Esophagus squamous epithelium (tissue), 4 donors: ENCODE measurements at regions not wholly inside any gene's neighbourhood (a gene's known extent, or its start where the extent isn't known, plus 50 kb on each side); places are given as distances from the start of the nearest gene placed in this dataset.

Source experiments
- CTCF ChIP-seq, 6 experiments: fragments of 450-650 bp in 4 of 6; fragments of 200-600 bp in 2 of 6; sonication (generic) in 2 of 6; IDR thresholded peaks; one replicate each; pipeline ENCODE4 v1.5.1; 2016 to 2019; ENCODE audit warnings: antibody characterized with exemption in 6 of 6, mild to moderate bottlenecking in 4 of 6, moderate library complexity in 4 of 6
- POLR2A ChIP-seq, 4 donors: fragments of 450-650 bp; IDR thresholded peaks; one replicate each; pipeline ENCODE4 v1.6.1; 2017; ENCODE audit warnings: antibody characterized with exemption in 4 of 4, mild to moderate bottlenecking in 4 of 4, moderate library complexity in 3 of 4

GRCh38 chr14:53260286-53260685 is 107.2 kb upstream of the DDHD1 start:
- TF ChIP-seq CTCF (IDR thresholded peaks at IDR 0.05) (no peak), POLR2A (IDR thresholded peaks at IDR 0.05) (no peak)
